Endodermal cell (in vitro differentiated cells): ENCODE measurements at regions not wholly inside any gene's neighbourhood (a gene's known extent, or its start where the extent isn't known, plus 50 kb on each side); places are given as distances from the start of the nearest gene placed in this dataset.

Experiments
- DNase-seq: peaks from one replicate; pipeline ENCODE4 v3.0.0-alpha.2; 2017
- H3K27ac ChIP-seq: 2 replicates; pipeline ENCODE4 v1.5.1; 2013; ENCODE audit warnings: mild to moderate bottlenecking, low read depth, low read length, moderate library complexity
- H3K27me3 ChIP-seq: 2 replicates; pipeline ENCODE4 v1.6.1; 2013; ENCODE audit warnings: mild to moderate bottlenecking, low read length, moderate library complexity; ENCODE audit not compliant: insufficient read depth, control insufficient read depth, poor library complexity, severe bottlenecking
- H3K36me3 ChIP-seq: 2 replicates; pipeline ENCODE4 v1.7.0; 2013; ENCODE audit warnings: mild to moderate bottlenecking, low read length, moderate library complexity; ENCODE audit not compliant: control insufficient read depth, insufficient read depth
- H3K4me1 ChIP-seq: one replicate; pipeline ENCODE4 v1.7.0; 2013; ENCODE audit warnings: low read length; ENCODE audit not compliant: control insufficient read depth, insufficient read depth
- H3K4me3 ChIP-seq: 2 replicates; pipeline ENCODE4 v1.5.1; 2013; ENCODE audit warnings: mild to moderate bottlenecking, low read length, moderate library complexity
- H3K9ac ChIP-seq: 2 replicates; pipeline ENCODE4 v1.6.1; 2013; ENCODE audit warnings: mild to moderate bottlenecking, low read length, moderate library complexity; ENCODE audit not compliant: poor library complexity, severe bottlenecking; ENCODE audit errors: extremely low read depth
- H3K9me3 ChIP-seq: 2 replicates; pipeline ENCODE4 v1.6.1; 2013; ENCODE audit warnings: mild to moderate bottlenecking, low read length, moderate library complexity; ENCODE audit not compliant: control insufficient read depth
- H3K27ac Mint-ChIP-seq: 2 replicates; pipeline ENCODE4 v1.8.0; 2020; ENCODE audit warnings: mixed read lengths
- H3K27me3 Mint-ChIP-seq: 2 replicates; pipeline ENCODE4 v1.8.0; 2021; ENCODE audit warnings: mild to moderate bottlenecking, mixed read lengths; ENCODE audit not compliant: insufficient read depth
- H3K36me3 Mint-ChIP-seq: 2 replicates; pipeline ENCODE4 v1.8.0; 2020; ENCODE audit warnings: low read depth, mixed read lengths
- H3K4me1 Mint-ChIP-seq: 2 replicates; pipeline ENCODE4 v1.8.0; 2020; ENCODE audit warnings: mixed read lengths
- H3K4me3 Mint-ChIP-seq: 2 replicates; pipeline ENCODE4 v1.8.0; 2020; ENCODE audit warnings: mild to moderate bottlenecking, moderate library complexity, mixed read lengths
- H3K9me3 Mint-ChIP-seq: 2 replicates; pipeline ENCODE4 v1.8.0; 2020; ENCODE audit warnings: mild to moderate bottlenecking, mixed read lengths
- WGBS, 2 experiments: methylation state at CpG; one replicate each; pipeline versions ENCODE4 v1.1.5 to v1.1.7; 2013; ENCODE audit warnings: missing lambda C conversion rate in 2 of 2, mixed read lengths in 1 of 2; ENCODE audit not compliant: insufficient coverage in 1 of 2, insufficient read length in 1 of 2; 5-methylcytosine and 5-hydroxymethylcytosine counted together
- TF ChIP-seq, protein P1 (sequence below): fragments of 200-600 bp; sonication (generic); conservative IDR thresholded peaks from 2 replicates; pipeline ENCODE4 v1.5.0; 2021; ENCODE audit warnings: antibody characterized with exemption, mild to moderate bottlenecking

DNA sequence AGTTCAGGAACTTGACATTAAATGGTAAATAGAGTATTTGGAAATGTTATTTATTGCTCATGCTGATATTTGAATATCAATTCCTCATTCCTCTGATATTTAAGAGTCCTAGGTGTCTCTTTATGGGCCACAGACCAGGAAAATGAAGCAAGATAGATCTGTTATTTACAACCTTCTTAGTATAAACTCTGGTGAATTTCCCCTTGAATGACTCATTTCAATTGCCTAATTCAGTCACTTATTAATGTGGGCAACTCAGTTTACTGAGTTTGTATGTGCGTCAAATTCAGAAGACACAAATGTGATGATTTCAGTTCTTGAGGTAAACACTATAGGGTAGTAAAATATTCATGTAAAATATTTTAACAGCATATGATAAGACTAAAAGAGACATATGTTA, 1404.4 kb upstream of the PRMT6 start:
- Mint-ChIP-seq H3K27ac (no peak overlapping the region), H3K4me1 (no peaks in the 10 kb centered on the region), H3K4me3 (no peak overlapping the region), H3K36me3 (no peaks in the 10 kb centered on the region), H3K27me3 (no peaks in the 10 kb centered on the region), H3K9me3 (no peaks in the 10 kb centered on the region)
- Histone ChIP-seq H3K9ac (no peak overlapping the region), H3K9me3 (no peaks in the 10 kb centered on the region), H3K4me1 (no peaks in the 10 kb centered on the region), H3K4me3 (no peak overlapping the region), H3K27me3 (no peaks in the 10 kb centered on the region), H3K27ac (no peak overlapping the region), H3K36me3 (no peaks in the 10 kb centered on the region)
- DNase-seq = no peak
- WGBS, 2 experiments = 93% methylated on average over 1 of the region's 1 CpG; no CpG with 5 or more reads in 1 of the 2 experiments
- TF ChIP-seq, protein P1, sequence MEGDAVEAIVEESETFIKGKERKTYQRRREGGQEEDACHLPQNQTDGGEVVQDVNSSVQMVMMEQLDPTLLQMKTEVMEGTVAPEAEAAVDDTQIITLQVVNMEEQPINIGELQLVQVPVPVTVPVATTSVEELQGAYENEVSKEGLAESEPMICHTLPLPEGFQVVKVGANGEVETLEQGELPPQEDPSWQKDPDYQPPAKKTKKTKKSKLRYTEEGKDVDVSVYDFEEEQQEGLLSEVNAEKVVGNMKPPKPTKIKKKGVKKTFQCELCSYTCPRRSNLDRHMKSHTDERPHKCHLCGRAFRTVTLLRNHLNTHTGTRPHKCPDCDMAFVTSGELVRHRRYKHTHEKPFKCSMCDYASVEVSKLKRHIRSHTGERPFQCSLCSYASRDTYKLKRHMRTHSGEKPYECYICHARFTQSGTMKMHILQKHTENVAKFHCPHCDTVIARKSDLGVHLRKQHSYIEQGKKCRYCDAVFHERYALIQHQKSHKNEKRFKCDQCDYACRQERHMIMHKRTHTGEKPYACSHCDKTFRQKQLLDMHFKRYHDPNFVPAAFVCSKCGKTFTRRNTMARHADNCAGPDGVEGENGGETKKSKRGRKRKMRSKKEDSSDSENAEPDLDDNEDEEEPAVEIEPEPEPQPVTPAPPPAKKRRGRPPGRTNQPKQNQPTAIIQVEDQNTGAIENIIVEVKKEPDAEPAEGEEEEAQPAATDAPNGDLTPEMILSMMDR = no peak

DNA sequence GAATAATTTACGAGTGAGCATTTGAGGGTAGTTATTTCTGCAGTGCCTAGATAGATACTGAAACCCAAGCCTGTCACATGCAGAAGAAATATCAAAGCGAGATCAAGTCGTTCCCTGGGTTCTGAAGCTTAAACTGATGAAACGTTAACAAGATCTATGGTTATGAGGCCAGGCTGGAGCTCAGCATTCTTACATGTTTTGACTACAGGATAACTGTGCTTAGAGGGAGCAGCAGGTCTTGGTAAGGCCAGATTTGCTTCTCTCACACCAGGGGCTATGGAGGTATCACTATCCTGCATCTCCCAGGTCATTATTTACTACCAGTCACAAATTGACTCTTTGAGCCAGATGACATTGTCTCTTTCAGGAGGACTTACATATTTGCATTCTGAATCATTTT, 1401.4 kb upstream of the PRMT6 start:
- no peaks in the 10 kb centered on the region for H3K9me3 Mint-ChIP-seq
- Histone ChIP-seq H3K36me3 (no peaks in the 10 kb centered on the region), H3K4me1 (no peaks in the 10 kb centered on the region), H3K9ac (no peak overlapping the region), H3K27ac (no peak overlapping the region), H3K9me3 (no peaks in the 10 kb centered on the region), H3K27me3 (no peaks in the 10 kb centered on the region), H3K4me3 (no peak overlapping the region)
- no peaks in the 10 kb centered on the region for H3K27me3 Mint-ChIP-seq
- TF ChIP-seq, protein P1 = no peak
- H3K36me3 Mint-ChIP-seq = no peaks in the 10 kb centered on the region
- H3K4me1 Mint-ChIP-seq = no peaks in the 10 kb centered on the region
- WGBS, 2 experiments = 85 to 98% methylated on average over 4 of the region's 4 CpGs
- no peak overlapping the region for H3K4me3 Mint-ChIP-seq
- H3K27ac Mint-ChIP-seq = no peak overlapping the region
- no peak for DNase-seq

DNA sequence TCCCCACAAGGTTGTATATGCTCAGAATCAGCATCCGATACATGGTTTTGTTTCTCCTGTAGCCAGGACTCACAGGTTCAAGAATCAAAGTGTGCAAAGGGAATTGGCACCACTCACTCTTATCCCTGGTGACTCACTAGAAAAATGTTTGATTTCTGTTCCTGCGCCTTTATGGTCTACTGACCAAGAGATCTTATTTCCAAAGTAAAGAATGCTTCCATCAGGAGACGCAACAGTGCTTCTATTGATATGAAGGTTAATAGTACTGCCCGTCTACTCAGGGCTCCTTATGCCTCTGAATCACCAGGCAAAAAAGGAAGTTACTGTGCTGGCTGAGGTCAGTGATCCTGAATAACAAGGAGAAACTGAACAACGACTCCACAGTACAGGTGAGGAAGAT, 1392.0 kb upstream of the PRMT6 start:
- Mint-ChIP-seq H3K27me3 (no peaks in the 10 kb centered on the region), H3K4me1 (no peaks in the 10 kb centered on the region), H3K4me3 (no peak overlapping the region), H3K27ac (no peak overlapping the region), H3K36me3 (no peaks in the 10 kb centered on the region), H3K9me3 (no peaks in the 10 kb centered on the region)
- Histone ChIP-seq H3K9ac (no peak overlapping the region), H3K4me1 (no peaks in the 10 kb centered on the region), H3K27ac (no peak overlapping the region), H3K9me3 (no peaks in the 10 kb centered on the region), H3K27me3 (no peaks in the 10 kb centered on the region), H3K4me3 (no peak overlapping the region), H3K36me3 (no peaks in the 10 kb centered on the region)
- DNase-seq = no peak
- TF ChIP-seq, protein P1 = no peak
- WGBS, 2 experiments = 93 to 94% methylated on average over 3 to 5 of the region's 5 CpGs
